Endodermal cell (in vitro differentiated cells): ENCODE measurements at regions not wholly inside any gene's neighbourhood (a gene's known extent, or its start where the extent isn't known, plus 50 kb on each side); places are given as distances from the start of the nearest gene placed in this dataset.

Source experiments
- DNase-seq: peaks from one replicate; pipeline ENCODE4 v3.0.0-alpha.2; 2017
- H3K27ac ChIP-seq: 2 replicates; pipeline ENCODE4 v1.5.1; 2013; ENCODE audit warnings: mild to moderate bottlenecking, low read depth, low read length, moderate library complexity
- H3K27me3 ChIP-seq: 2 replicates; pipeline ENCODE4 v1.6.1; 2013; ENCODE audit warnings: mild to moderate bottlenecking, low read length, moderate library complexity; ENCODE audit not compliant: insufficient read depth, control insufficient read depth, poor library complexity, severe bottlenecking
- H3K36me3 ChIP-seq: 2 replicates; pipeline ENCODE4 v1.7.0; 2013; ENCODE audit warnings: mild to moderate bottlenecking, low read length, moderate library complexity; ENCODE audit not compliant: control insufficient read depth, insufficient read depth
- H3K4me1 ChIP-seq: one replicate; pipeline ENCODE4 v1.7.0; 2013; ENCODE audit warnings: low read length; ENCODE audit not compliant: control insufficient read depth, insufficient read depth
- H3K4me3 ChIP-seq: 2 replicates; pipeline ENCODE4 v1.5.1; 2013; ENCODE audit warnings: mild to moderate bottlenecking, low read length, moderate library complexity
- H3K9ac ChIP-seq: 2 replicates; pipeline ENCODE4 v1.6.1; 2013; ENCODE audit warnings: mild to moderate bottlenecking, low read length, moderate library complexity; ENCODE audit not compliant: poor library complexity, severe bottlenecking; ENCODE audit errors: extremely low read depth
- H3K9me3 ChIP-seq: 2 replicates; pipeline ENCODE4 v1.6.1; 2013; ENCODE audit warnings: mild to moderate bottlenecking, low read length, moderate library complexity; ENCODE audit not compliant: control insufficient read depth
- H3K27ac Mint-ChIP-seq: 2 replicates; pipeline ENCODE4 v1.8.0; 2020; ENCODE audit warnings: mixed read lengths
- H3K27me3 Mint-ChIP-seq: 2 replicates; pipeline ENCODE4 v1.8.0; 2021; ENCODE audit warnings: mild to moderate bottlenecking, mixed read lengths; ENCODE audit not compliant: insufficient read depth
- H3K36me3 Mint-ChIP-seq: 2 replicates; pipeline ENCODE4 v1.8.0; 2020; ENCODE audit warnings: low read depth, mixed read lengths
- H3K4me1 Mint-ChIP-seq: 2 replicates; pipeline ENCODE4 v1.8.0; 2020; ENCODE audit warnings: mixed read lengths
- H3K4me3 Mint-ChIP-seq: 2 replicates; pipeline ENCODE4 v1.8.0; 2020; ENCODE audit warnings: mild to moderate bottlenecking, moderate library complexity, mixed read lengths
- H3K9me3 Mint-ChIP-seq: 2 replicates; pipeline ENCODE4 v1.8.0; 2020; ENCODE audit warnings: mild to moderate bottlenecking, mixed read lengths
- CTCF ChIP-seq: fragments of 200-600 bp; sonication (generic); conservative IDR thresholded peaks from 2 replicates; pipeline ENCODE4 v1.5.0; 2021; ENCODE audit warnings: antibody characterized with exemption, mild to moderate bottlenecking
- WGBS, 2 experiments: methylation state at CpG; one replicate each; pipeline versions ENCODE4 v1.1.5 to v1.1.7; 2013; ENCODE audit warnings: missing lambda C conversion rate in 2 of 2, mixed read lengths in 1 of 2; ENCODE audit not compliant: insufficient coverage in 1 of 2, insufficient read length in 1 of 2; 5-methylcytosine and 5-hydroxymethylcytosine counted together

GRCh38 chr5:62828742-62829603, 250.4 kb downstream of the LRRC70 start:
- H3K9me3 Mint-ChIP-seq: peaks cover 27% of the 10 kb centered on the region
- DNase-seq: no peak
- peaks cover 2% of the 10 kb centered on the region for H3K27me3 Mint-ChIP-seq
- Histone ChIP-seq H3K4me3 (no peak overlapping the region), H3K27ac (no peak overlapping the region), H3K36me3 (no peaks in the 10 kb centered on the region), H3K4me1 (no peaks in the 10 kb centered on the region), H3K9me3 (no peaks in the 10 kb centered on the region), H3K9ac (no peak overlapping the region), H3K27me3 (no peaks in the 10 kb centered on the region)
- H3K27ac Mint-ChIP-seq: no peak overlapping the region
- 69 to 100% methylated on average over 2 to 5 of the region's 5 CpGs for WGBS, 2 experiments
- H3K4me3 Mint-ChIP-seq: no peak overlapping the region
- no peaks in the 10 kb centered on the region for H3K4me1 Mint-ChIP-seq
- peaks cover 3% of the 10 kb centered on the region for H3K36me3 Mint-ChIP-seq
- no peak for TF ChIP-seq CTCF

GRCh38 chr5:62825623-62826220, 247.1 kb downstream of the LRRC70 start:
- no peak overlapping the region for H3K4me3 ChIP-seq
- H3K4me1 ChIP-seq: no peaks in the 10 kb centered on the region
- Mint-ChIP-seq H3K4me3 (no peak overlapping the region), H3K36me3 (no peaks in the 10 kb centered on the region), H3K4me1 (no peaks in the 10 kb centered on the region), H3K9me3 (peaks cover 3% of the 10 kb centered on the region), H3K27ac (no peak overlapping the region), H3K27me3 (no peaks in the 10 kb centered on the region)
- H3K9ac ChIP-seq: no peak overlapping the region
- no peak for DNase-seq
- no peaks in the 10 kb centered on the region for H3K27me3 ChIP-seq
- no peak for TF ChIP-seq CTCF
- H3K36me3 ChIP-seq: no peaks in the 10 kb centered on the region
- 90% methylated on average over 5 of the region's 5 CpGs; no CpG with 5 or more reads in 1 of the 2 experiments for WGBS, 2 experiments
- H3K9me3 ChIP-seq: no peaks in the 10 kb centered on the region
- no peak overlapping the region for H3K27ac ChIP-seq

GRCh38 chr5:62824936-62825335, 246.3 kb downstream of the LRRC70 start:
- WGBS, 2 experiments: 90 to 100% methylated on average over 1 to 3 of the region's 3 CpGs

More at GRCh38 chr5:62824936-62825335, 246.3 kb downstream of the LRRC70 start:
- no peak for DNase-seq
- H3K27ac Mint-ChIP-seq: no peak overlapping the region
- Histone ChIP-seq H3K9me3 (no peaks in the 10 kb centered on the region), H3K27me3 (no peaks in the 10 kb centered on the region), H3K27ac (no peak overlapping the region), H3K36me3 (no peaks in the 10 kb centered on the region), H3K4me1 (no peaks in the 10 kb centered on the region), H3K4me3 (no peak overlapping the region), H3K9ac (no peak overlapping the region)
- no peaks in the 10 kb centered on the region for H3K27me3 Mint-ChIP-seq
- peaks cover 3% of the 10 kb centered on the region for H3K9me3 Mint-ChIP-seq
- no peak for TF ChIP-seq CTCF
- no peaks in the 10 kb centered on the region for H3K36me3 Mint-ChIP-seq
- no peaks in the 10 kb centered on the region for H3K4me1 Mint-ChIP-seq
- no peak overlapping the region for H3K4me3 Mint-ChIP-seq
